ENCODE measurements at regions not wholly inside any gene's neighbourhood (a gene's known extent, or its start where the extent isn't known, plus 50 kb on each side); places are given as distances from the start of the nearest gene placed in this dataset.

GRCh38 chr7:47724335-47724982 is 142.5 kb upstream of the TNS3 start:
- Histone ChIP-seq H3K27me3 (ENCODE audit: control insufficient read depth in 1 of 2, insufficient read depth in 2 of 2, low read length in 2 of 2) (no peaks in the 10 kb centered on the region), H3K27ac (ENCODE audit: low read depth, low read length) (no peak overlapping the region), H3K4me1 (ENCODE audit: control insufficient read depth in 1 of 2, insufficient read depth in 2 of 2, low read length in 2 of 2) (peaks cover 16 to 23% of the 10 kb centered on the region in 2 donors), H3K9ac (ENCODE audit: low read depth in 1 of 2, low read length in 2 of 2) (no peak overlapping the region), H3K4me3 (ENCODE audit: low read depth in 1 of 2, low read length in 2 of 2) (no peak overlapping the region), H3K9me3 (ENCODE audit: control insufficient read depth in 1 of 2, low read length in 2 of 2) (no peaks in the 10 kb centered on the region), H3K36me3 (ENCODE audit: control insufficient read depth in 1 of 2, insufficient read depth in 2 of 2, low read length in 2 of 2) (no peaks in the 10 kb centered on the region)

GRCh38 chr7:47722126-47722525 is 140.2 kb upstream of the TNS3 start:
- H3K9ac ChIP-seq (ENCODE audit: low read depth in 1 of 2, low read length in 2 of 2), result no peak overlapping the region
- H3K9me3 ChIP-seq (ENCODE audit: control insufficient read depth in 1 of 2, low read length in 2 of 2), result no peaks in the 10 kb centered on the region
- H3K4me3 ChIP-seq (ENCODE audit: low read depth in 1 of 2, low read length in 2 of 2), result no peak overlapping the region
- no peaks in the 10 kb centered on the region for H3K27me3 ChIP-seq (ENCODE audit: control insufficient read depth in 1 of 2, insufficient read depth in 2 of 2, low read length in 2 of 2)
- H3K4me1 ChIP-seq (ENCODE audit: control insufficient read depth in 1 of 2, insufficient read depth in 2 of 2, low read length in 2 of 2), result peaks cover 18 to 29% of the 10 kb centered on the region in 2 donors
- H3K27ac ChIP-seq (ENCODE audit: low read depth, low read length), result no peak overlapping the region
- no peaks in the 10 kb centered on the region for H3K36me3 ChIP-seq (ENCODE audit: control insufficient read depth in 1 of 2, insufficient read depth in 2 of 2, low read length in 2 of 2)

GRCh38 chr7:47721670-47722069 is 139.8 kb upstream of the TNS3 start:
- H3K4me1 ChIP-seq (ENCODE audit: control insufficient read depth in 1 of 2, insufficient read depth in 2 of 2, low read length in 2 of 2), result peaks cover 18 to 26% of the 10 kb centered on the region in 2 donors
- no peak overlapping the region for H3K4me3 ChIP-seq (ENCODE audit: low read depth in 1 of 2, low read length in 2 of 2)

GRCh38 chr7:47720907-47721244 is 139.0 kb upstream of the TNS3 start:
- Histone ChIP-seq H3K27me3 (ENCODE audit: control insufficient read depth in 1 of 2, insufficient read depth in 2 of 2, low read length in 2 of 2) (no peaks in the 10 kb centered on the region), H3K36me3 (ENCODE audit: control insufficient read depth in 1 of 2, insufficient read depth in 2 of 2, low read length in 2 of 2) (no peaks in the 10 kb centered on the region), H3K9ac (ENCODE audit: low read depth in 1 of 2, low read length in 2 of 2) (no peak overlapping the region), H3K9me3 (ENCODE audit: control insufficient read depth in 1 of 2, low read length in 2 of 2) (no peaks in the 10 kb centered on the region), H3K4me3 (ENCODE audit: low read depth in 1 of 2, low read length in 2 of 2) (no peak overlapping the region), H3K27ac (ENCODE audit: low read depth, low read length) (no peak overlapping the region), H3K4me1 (ENCODE audit: control insufficient read depth in 1 of 2, insufficient read depth in 2 of 2, low read length in 2 of 2) (peaks cover 18 to 22% of the 10 kb centered on the region in 2 donors)

More at GRCh38 chr7:47721670-47722069, 139.8 kb upstream of the TNS3 start:
- no peaks in the 10 kb centered on the region for H3K36me3 ChIP-seq (ENCODE audit: control insufficient read depth in 1 of 2, insufficient read depth in 2 of 2, low read length in 2 of 2)
- H3K27me3 ChIP-seq (ENCODE audit: control insufficient read depth in 1 of 2, insufficient read depth in 2 of 2, low read length in 2 of 2), result no peaks in the 10 kb centered on the region
- H3K9ac ChIP-seq (ENCODE audit: low read depth in 1 of 2, low read length in 2 of 2), result no peak overlapping the region
- no peaks in the 10 kb centered on the region for H3K9me3 ChIP-seq (ENCODE audit: control insufficient read depth in 1 of 2, low read length in 2 of 2)
- no peak overlapping the region for H3K27ac ChIP-seq (ENCODE audit: low read depth, low read length)

GRCh38 chr7:47720141-47720906 is 138.4 kb upstream of the TNS3 start:
- H3K4me3 ChIP-seq (ENCODE audit: low read depth in 1 of 2, low read length in 2 of 2), result no peak overlapping the region
- no peaks in the 10 kb centered on the region for H3K9me3 ChIP-seq (ENCODE audit: control insufficient read depth in 1 of 2, low read length in 2 of 2)
- H3K27ac ChIP-seq (ENCODE audit: low read depth, low read length), result no peak overlapping the region
- no peaks in the 10 kb centered on the region for H3K36me3 ChIP-seq (ENCODE audit: control insufficient read depth in 1 of 2, insufficient read depth in 2 of 2, low read length in 2 of 2)
- peaks cover 18 to 25% of the 10 kb centered on the region in 2 donors for H3K4me1 ChIP-seq (ENCODE audit: control insufficient read depth in 1 of 2, insufficient read depth in 2 of 2, low read length in 2 of 2)
- no peaks in the 10 kb centered on the region for H3K27me3 ChIP-seq (ENCODE audit: control insufficient read depth in 1 of 2, insufficient read depth in 2 of 2, low read length in 2 of 2)
- no peak overlapping the region for H3K9ac ChIP-seq (ENCODE audit: low read depth in 1 of 2, low read length in 2 of 2)

GRCh38 chr7:47719675-47720074 is 137.8 kb upstream of the TNS3 start:
- no peaks in the 10 kb centered on the region for H3K9me3 ChIP-seq (ENCODE audit: control insufficient read depth in 1 of 2, low read length in 2 of 2)
- no peak overlapping the region for H3K4me3 ChIP-seq (ENCODE audit: low read depth in 1 of 2, low read length in 2 of 2)
- H3K4me1 ChIP-seq (ENCODE audit: control insufficient read depth in 1 of 2, insufficient read depth in 2 of 2, low read length in 2 of 2), result peaks cover 18 to 25% of the 10 kb centered on the region in 2 donors
- no peaks in the 10 kb centered on the region for H3K36me3 ChIP-seq (ENCODE audit: control insufficient read depth in 1 of 2, insufficient read depth in 2 of 2, low read length in 2 of 2)
- no peaks in the 10 kb centered on the region for H3K27me3 ChIP-seq (ENCODE audit: control insufficient read depth in 1 of 2, insufficient read depth in 2 of 2, low read length in 2 of 2)
- no peak overlapping the region for H3K9ac ChIP-seq (ENCODE audit: low read depth in 1 of 2, low read length in 2 of 2)
- H3K27ac ChIP-seq (ENCODE audit: low read depth, low read length), result no peak overlapping the region

GRCh38 chr7:47715631-47716068 is 133.7 kb upstream of the TNS3 start:
- no peaks in the 10 kb centered on the region for H3K9me3 ChIP-seq (ENCODE audit: control insufficient read depth in 1 of 2, low read length in 2 of 2)
- no peak overlapping the region for H3K4me3 ChIP-seq (ENCODE audit: low read depth in 1 of 2, low read length in 2 of 2)
- H3K27me3 ChIP-seq (ENCODE audit: control insufficient read depth in 1 of 2, insufficient read depth in 2 of 2, low read length in 2 of 2), result no peaks in the 10 kb centered on the region
- peaks cover 14 to 21% of the 10 kb centered on the region in 2 donors for H3K4me1 ChIP-seq (ENCODE audit: control insufficient read depth in 1 of 2, insufficient read depth in 2 of 2, low read length in 2 of 2)
- no peak overlapping the region for H3K9ac ChIP-seq (ENCODE audit: low read depth in 1 of 2, low read length in 2 of 2)
- H3K36me3 ChIP-seq (ENCODE audit: control insufficient read depth in 1 of 2, insufficient read depth in 2 of 2, low read length in 2 of 2), result no peaks in the 10 kb centered on the region
- H3K27ac ChIP-seq (ENCODE audit: low read depth, low read length), result no peak overlapping the region

- Histone ChIP-seq H3K36me3 (ENCODE audit: control insufficient read depth in 1 of 2, insufficient read depth in 2 of 2, low read length in 2 of 2) (no peaks in the 10 kb centered on the region), H3K9ac (ENCODE audit: low read depth in 1 of 2, low read length in 2 of 2) (no peak overlapping the region), H3K9me3 (ENCODE audit: control insufficient read depth in 1 of 2, low read length in 2 of 2) (no peaks in the 10 kb centered on the region), H3K4me1 (ENCODE audit: control insufficient read depth in 1 of 2, insufficient read depth in 2 of 2, low read length in 2 of 2) (peaks cover 7 to 14% of the 10 kb centered on the region in 2 donors), H3K27ac (ENCODE audit: low read depth, low read length) (no peak overlapping the region), H3K27me3 (ENCODE audit: control insufficient read depth in 1 of 2, insufficient read depth in 2 of 2, low read length in 2 of 2) (no peaks in the 10 kb centered on the region), H3K4me3 (ENCODE audit: low read depth in 1 of 2, low read length in 2 of 2) (no peak overlapping the region)
Measured at GRCh38 chr7:47714669-47715607, 133.0 kb upstream of the TNS3 start.

- no peaks in the 10 kb centered on the region for H3K9me3 ChIP-seq (ENCODE audit: control insufficient read depth in 1 of 2, low read length in 2 of 2)
- no peak overlapping the region for H3K27ac ChIP-seq (ENCODE audit: low read depth, low read length)
- H3K27me3 ChIP-seq (ENCODE audit: control insufficient read depth in 1 of 2, insufficient read depth in 2 of 2, low read length in 2 of 2), result no peaks in the 10 kb centered on the region
- H3K36me3 ChIP-seq (ENCODE audit: control insufficient read depth in 1 of 2, insufficient read depth in 2 of 2, low read length in 2 of 2), result no peaks in the 10 kb centered on the region
- H3K4me1 ChIP-seq (ENCODE audit: control insufficient read depth in 1 of 2, insufficient read depth in 2 of 2, low read length in 2 of 2), result peaks cover 0 to 4% of the 10 kb centered on the region in 2 donors
- no peak overlapping the region for H3K9ac ChIP-seq (ENCODE audit: low read depth in 1 of 2, low read length in 2 of 2)
- H3K4me3 ChIP-seq (ENCODE audit: low read depth in 1 of 2, low read length in 2 of 2), result no peak overlapping the region
Measured at GRCh38 chr7:47713595-47713994, 131.7 kb upstream of the TNS3 start.

GRCh38 chr7:47712416-47712815 is 130.5 kb upstream of the TNS3 start:
- Histone ChIP-seq H3K9me3 (ENCODE audit: control insufficient read depth in 1 of 2, low read length in 2 of 2) (no peaks in the 10 kb centered on the region), H3K9ac (ENCODE audit: low read depth in 1 of 2, low read length in 2 of 2) (no peak overlapping the region), H3K27me3 (ENCODE audit: control insufficient read depth in 1 of 2, insufficient read depth in 2 of 2, low read length in 2 of 2) (no peaks in the 10 kb centered on the region), H3K27ac (ENCODE audit: low read depth, low read length) (no peak overlapping the region), H3K36me3 (ENCODE audit: control insufficient read depth in 1 of 2, insufficient read depth in 2 of 2, low read length in 2 of 2) (no peaks in the 10 kb centered on the region), H3K4me3 (ENCODE audit: low read depth in 1 of 2, low read length in 2 of 2) (no peak overlapping the region), H3K4me1 (ENCODE audit: control insufficient read depth in 1 of 2, insufficient read depth in 2 of 2, low read length in 2 of 2) (peaks cover 0 to 4% of the 10 kb centered on the region in 2 donors)
